ENCODE measurements at regions not wholly inside any gene's neighbourhood (a gene's known extent, or its start where the extent isn't known, plus 50 kb on each side); places are given as distances from the start of the nearest gene placed in this dataset.

GRCh38 chr4:112778520-112778919 is 141.6 kb downstream of the LARP7 start:
- TF ChIP-seq CTCF (conservative IDR thresholded peaks at IDR 0.05; ENCODE audit: low read depth, low read length) (no peak), EZH2phosphoT487 (IDR thresholded peaks at IDR 0.05; ENCODE audit: borderline replicate concordance, low read length) (no peak), EZH2 (IDR thresholded peaks at IDR 0.05; ENCODE audit: low read length, unreplicated experiment) (no peak)

All from PC-3 (cell line).